Psoas muscle (tissue), 7 donors: ENCODE measurements at regions not wholly inside any gene's neighbourhood (a gene's known extent, or its start where the extent isn't known, plus 50 kb on each side); places are given as distances from the start of the nearest gene placed in this dataset.

ENCODE experiments used
- ATAC-seq, 4 donors: fragments of 200-7000 bp; cut with Tn5 transposase; one replicate each; pipeline ENCODE4 v1.9.1; 2020; ENCODE audit warnings: moderate library complexity in 3 of 4, mild to moderate bottlenecking in 2 of 4
- DNase-seq, 2 donors: peaks; one replicate each; pipeline ENCODE4 v3.0.0-alpha.2; 2020
- H3K27ac ChIP-seq: fragments of 200-600 bp; one replicate; pipeline ENCODE4 v1.8.0; 2022
- H3K27me3 ChIP-seq, 3 donors: fragments of 200-600 bp in 1 of 3; one replicate each; pipeline versions ENCODE4 v1.6.1 to v1.8.0; 2013 to 2022; ENCODE audit warnings: low read length in 2 of 3, mild to moderate bottlenecking in 2 of 3, moderate library complexity in 1 of 3; ENCODE audit not compliant: insufficient read depth in 3 of 3
- H3K36me3 ChIP-seq, 2 donors: fragments of 200-600 bp in 1 of 2; one replicate each; pipeline versions ENCODE4 v1.6.1 to v1.8.0; 2013 to 2022; ENCODE audit warnings: low read depth in 1 of 2, mild to moderate bottlenecking in 1 of 2, moderate library complexity in 1 of 2; ENCODE audit not compliant: insufficient read depth in 1 of 2
- H3K4me1 ChIP-seq: fragments of 200-600 bp; one replicate; pipeline ENCODE4 v1.8.0; 2022
- H3K4me3 ChIP-seq: fragments of 200-600 bp; one replicate; pipeline ENCODE4 v1.8.0; 2022; ENCODE audit warnings: mild to moderate bottlenecking
- H3K9me3 ChIP-seq: fragments of 200-600 bp; one replicate; pipeline ENCODE4 v1.8.0; 2022
- CTCF ChIP-seq: fragments of 200-600 bp; IDR thresholded peaks from one replicate; pipeline ENCODE4 v1.8.0; 2022; ENCODE audit warnings: antibody characterized with exemption
- WGBS, 3 donors: extraction: QIAGEN DNeasy Blood & Tissue Kit; methylation state at CpG; one replicate each; pipeline versions ENCODE4 v1.1.6 to v1.1.7; 2013; 5-methylcytosine and 5-hydroxymethylcytosine counted together
- intact Hi-C, 2 donors: fragments of 100-400 bp; cut with DNase I; formaldehyde crosslinking; loops; one replicate each; pipeline versions ENCODE4 v1.11.0 to v1.14.2; 2022
- donor health status: healthy with polysubstance abuse.
- donor health status: DM: no; HTN: no; CAD: no; lungs with moderate emphysema.
- donor health status: Bipolar disorder and iron deficiency.
- donor health status: healthy.
- donor health status: DM: yes; HTN: yes; CAD: no.
- donor health status: DM: no; HTN: no; CAD: no.
- donor health status: DM: yes; HTN: yes; CAD: no.

DNA sequence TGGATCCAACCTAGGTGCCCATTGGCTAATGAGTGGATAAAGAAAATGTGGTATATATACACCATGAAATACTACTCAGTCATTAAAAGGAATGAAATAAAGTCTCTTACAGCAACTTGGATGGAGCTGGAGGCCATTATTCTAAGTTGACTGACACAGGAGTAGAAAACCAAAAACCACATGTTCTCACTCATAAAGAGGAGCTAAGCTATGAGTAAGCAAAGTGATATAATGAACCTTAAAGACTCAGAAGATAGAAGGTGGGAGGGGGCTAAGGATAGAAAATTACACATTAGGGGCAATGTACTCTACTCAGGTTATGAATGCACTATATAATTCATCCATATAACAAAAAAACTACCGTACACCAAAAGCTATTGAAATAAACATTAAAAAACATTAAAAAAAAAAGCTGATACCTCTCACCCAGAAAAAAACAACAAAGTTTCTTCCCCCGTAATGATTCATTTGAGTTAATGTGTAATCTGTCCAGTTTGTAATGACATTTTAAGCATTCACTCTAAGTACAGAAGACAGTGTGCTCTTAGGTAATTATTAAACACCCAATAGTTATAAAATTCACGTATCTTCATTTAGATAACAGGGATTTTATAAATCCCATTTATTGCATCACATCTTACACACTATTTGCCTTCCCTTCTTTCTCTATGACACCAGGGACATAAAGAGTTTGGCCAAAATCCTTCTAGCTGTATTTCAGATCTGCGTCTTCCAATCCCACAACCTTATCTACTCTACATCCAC, 941.5 kb downstream of the CDH11 start:
- Histone ChIP-seq H3K9me3 (peaks cover 6% of the 10 kb centered on the region), H3K4me1 (no peaks in the 10 kb centered on the region), H3K36me3 (no peaks in the 10 kb centered on the region), H3K4me3 (no peak overlapping the region), H3K27me3 (no peaks in the 10 kb centered on the region), H3K27ac (no peak overlapping the region)
- no peak for ATAC-seq
- no peak for DNase-seq
- no peak for TF ChIP-seq CTCF
- 90 to 96% (median 92%) methylated on average over 4 of the region's 4 CpGs for WGBS, 3 donors
- intact Hi-C loops = no loop called here

- 49 to 63% (median 56%) methylated on average over 2 of the region's 2 CpGs for WGBS, 3 donors
- H3K27ac ChIP-seq = no peak overlapping the region
- ATAC-seq (no peak), DNase-seq (no peak)
- no peak overlapping the region for H3K4me3 ChIP-seq
- no peak for TF ChIP-seq CTCF
- no peaks in the 10 kb centered on the region for H3K36me3 ChIP-seq
- H3K27me3 ChIP-seq = no peaks in the 10 kb centered on the region
- no peaks in the 10 kb centered on the region for H3K4me1 ChIP-seq
- peaks cover 6% of the 10 kb centered on the region for H3K9me3 ChIP-seq
- intact Hi-C loops = no loop called here
Observed at GRCh38 chr16:64174327-64174726, 947.5 kb downstream of the CDH11 start.

DNA sequence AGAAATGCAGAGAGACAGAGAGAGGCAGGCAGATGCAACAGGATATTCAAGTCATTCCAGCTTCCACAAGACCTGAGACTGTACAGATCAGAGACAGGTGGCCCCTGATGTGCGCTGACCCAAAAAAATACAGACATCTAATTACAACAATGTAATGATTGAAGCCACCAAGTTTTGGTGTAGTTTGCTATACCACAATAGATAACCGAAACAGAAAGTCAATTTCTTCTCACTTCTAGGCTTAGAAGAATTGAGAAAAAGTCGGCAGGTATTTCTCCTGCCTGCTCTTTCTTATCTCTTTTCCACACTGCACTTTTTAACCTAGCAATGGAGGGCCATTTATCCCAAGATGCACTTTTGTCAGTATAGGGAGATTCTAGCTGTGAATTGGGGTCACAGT, 949.2 kb downstream of the CDH11 start:
- H3K4me1 ChIP-seq = no peaks in the 10 kb centered on the region
- intact Hi-C loops = no loop called here
- no peaks in the 10 kb centered on the region for H3K36me3 ChIP-seq
- H3K9me3 ChIP-seq = no peaks in the 10 kb centered on the region
- no peak overlapping the region for H3K4me3 ChIP-seq
- ATAC-seq (no peak), DNase-seq (no peak)
- no peak overlapping the region for H3K27ac ChIP-seq
- WGBS, 3 donors = 76 to 88% (median 87%) methylated on average over 3 of the region's 3 CpGs
- H3K27me3 ChIP-seq = no peaks in the 10 kb centered on the region
- TF ChIP-seq CTCF = no peak

- no peaks in the 10 kb centered on the region for H3K27me3 ChIP-seq
- no peaks in the 10 kb centered on the region for H3K9me3 ChIP-seq
- no peak for TF ChIP-seq CTCF
- DNase-seq = no peak
- 73 to 86% (median 82%) methylated on average over 1 of the region's 1 CpG for WGBS, 3 donors
- H3K4me3 ChIP-seq = no peak overlapping the region
- H3K27ac ChIP-seq = no peak overlapping the region
- no peaks in the 10 kb centered on the region for H3K4me1 ChIP-seq
- H3K36me3 ChIP-seq = no peaks in the 10 kb centered on the region
- no peak for ATAC-seq
- intact Hi-C loops = no loop called here
Observed at GRCh38 chr16:64172226-64172625, 949.6 kb downstream of the CDH11 start.

- no peaks in the 10 kb centered on the region for H3K9me3 ChIP-seq
- H3K27me3 ChIP-seq = no peaks in the 10 kb centered on the region
- WGBS, 3 donors = 63 to 67% (median 63%) methylated on average over 2 of the region's 2 CpGs
- H3K36me3 ChIP-seq = no peaks in the 10 kb centered on the region
- H3K4me1 ChIP-seq = no peaks in the 10 kb centered on the region
- DNase-seq = no peak
- H3K4me3 ChIP-seq = no peak overlapping the region
- no peak for ATAC-seq
- TF ChIP-seq CTCF = no peak
- H3K27ac ChIP-seq = no peak overlapping the region
- intact Hi-C loops = no loop called here
Observed at GRCh38 chr16:64171632-64172031, 950.2 kb downstream of the CDH11 start.
